GM19395 (cell line): ENCODE measurements at regions not wholly inside any gene's neighbourhood (a gene's known extent, or its start where the extent isn't known, plus 50 kb on each side); places are given as distances from the start of the nearest gene placed in this dataset.
"Not testable (repeated sequence)": the region's sequence is repeated elsewhere in the genome, so short reads cannot be mapped to it uniquely, and the experiment has no call there.

Experiments
- ATAC-seq: cut with Tn5 transposase; IDR thresholded peaks from one replicate; pipeline ENCODE4 v1.9.1; 2021; ENCODE audit warnings: mild to moderate bottlenecking, moderate library complexity; ENCODE audit not compliant: unreplicated experiment

DNA sequence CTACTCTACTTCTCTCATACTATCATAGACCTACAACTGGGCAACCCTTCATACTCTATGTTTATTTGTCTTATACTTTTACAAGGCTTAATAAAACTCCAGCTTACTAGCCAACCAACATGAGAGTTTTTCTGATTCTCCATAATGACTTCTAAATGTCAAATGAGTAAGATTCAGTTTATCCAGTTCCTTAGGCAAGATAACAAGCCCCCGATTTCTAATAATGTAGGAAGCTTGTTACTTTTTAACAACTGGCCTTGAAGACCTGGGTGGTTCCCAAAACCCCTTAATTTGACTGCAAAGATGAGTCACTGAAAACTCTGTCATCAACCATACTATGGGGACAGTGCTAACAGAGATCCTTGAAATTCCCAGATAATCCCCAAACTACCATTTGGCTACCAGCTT, 294.6 kb upstream of the ACTBL2 start:
- no peak for ATAC-seq

DNA sequence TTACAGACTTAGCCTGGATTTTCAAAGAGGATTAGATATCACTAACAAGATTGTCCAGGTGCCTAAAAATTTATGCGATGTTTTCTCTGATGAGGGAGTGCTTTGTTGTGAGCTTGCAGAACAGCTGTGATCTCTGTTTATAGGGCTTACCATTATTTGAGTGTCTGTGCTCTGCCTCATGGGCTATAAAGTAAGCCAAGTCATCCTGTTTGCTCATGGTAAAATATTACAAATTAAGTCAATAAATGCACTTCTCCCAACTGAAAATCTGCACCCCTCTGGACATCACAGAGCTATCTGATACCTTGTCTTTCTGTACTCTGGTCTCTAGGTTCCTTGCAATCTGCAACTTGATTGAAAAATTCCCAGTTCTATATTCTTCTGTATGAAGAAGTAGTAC, 293.4 kb upstream of the ACTBL2 start:
- ATAC-seq = no peak

DNA sequence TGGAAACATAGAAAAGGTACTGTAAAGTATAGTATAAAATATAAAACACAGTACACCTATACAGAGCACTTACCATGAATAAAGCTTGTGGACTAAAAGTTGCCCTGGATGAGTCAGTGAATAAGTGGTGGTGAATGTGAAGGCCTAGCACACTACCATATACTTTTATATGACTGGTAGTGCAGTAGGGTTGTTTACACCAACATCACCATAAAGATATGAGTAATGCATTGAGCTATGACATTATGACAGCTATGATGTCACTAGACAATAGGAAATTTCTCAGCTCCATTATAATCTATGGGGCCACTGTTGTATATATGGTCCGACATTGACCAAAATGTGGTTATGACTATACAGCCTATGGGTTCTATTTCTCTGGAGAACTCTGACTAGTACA, 291.8 kb upstream of the ACTBL2 start:
- no peak for ATAC-seq

DNA sequence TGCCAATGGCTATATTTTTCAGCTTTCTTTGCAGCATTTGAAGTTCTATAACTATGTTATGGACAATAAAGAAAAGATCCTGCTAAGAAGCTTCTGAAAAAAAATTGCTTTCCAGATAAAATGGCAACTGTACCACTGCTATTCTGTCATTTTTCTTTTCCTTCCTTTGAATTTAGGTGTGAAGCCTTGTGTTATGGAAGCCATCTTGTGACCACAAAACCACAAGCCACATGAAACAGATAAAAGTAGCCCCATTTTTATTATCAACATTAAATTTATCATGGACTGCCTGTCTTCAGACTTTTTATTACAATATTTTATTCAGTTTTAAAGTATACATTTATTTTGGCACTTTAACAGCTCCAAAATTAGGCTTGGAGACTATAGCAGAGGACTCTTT, 289.9 kb upstream of the ACTBL2 start:
- no peak for ATAC-seq

DNA sequence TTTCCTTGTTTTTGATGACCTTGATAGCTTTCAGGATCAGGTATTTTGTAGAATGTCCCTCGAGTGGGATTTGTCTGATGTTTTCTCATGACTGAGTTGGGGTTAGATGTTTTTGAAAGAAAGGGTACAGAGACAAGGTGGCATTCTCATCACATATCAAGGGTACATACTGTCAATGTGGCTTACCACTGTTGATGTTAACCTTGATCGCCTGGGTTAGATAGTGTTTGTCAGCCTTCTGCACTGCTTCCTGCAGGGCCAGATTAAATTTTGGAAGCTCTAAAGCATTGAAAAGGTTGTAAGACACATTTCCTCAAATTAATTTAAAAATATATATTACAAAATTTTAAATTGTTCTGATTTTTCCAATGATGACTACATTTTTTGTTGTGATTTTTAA, 287.4 kb upstream of the ACTBL2 start:
- ATAC-seq = no peak

DNA sequence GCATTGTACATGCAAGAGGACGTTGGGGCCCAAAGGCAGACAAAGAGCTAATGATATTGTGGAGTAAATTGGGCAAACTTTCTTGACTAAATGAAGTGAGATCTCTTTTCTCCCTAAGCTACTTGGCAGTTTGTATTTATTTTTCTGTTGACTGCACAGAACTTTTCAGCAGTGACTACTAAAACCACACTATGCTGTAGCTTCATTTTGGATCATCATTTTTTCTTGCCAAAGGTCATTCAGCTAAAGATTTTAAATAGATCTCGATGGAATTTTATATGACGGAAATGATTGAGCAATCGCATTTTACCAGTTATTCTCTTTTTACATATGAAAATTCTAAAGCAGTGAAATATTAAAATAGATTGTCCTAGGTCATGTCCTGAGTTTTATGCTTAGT, 286.1 kb upstream of the ACTBL2 start:
- no peak for ATAC-seq

DNA sequence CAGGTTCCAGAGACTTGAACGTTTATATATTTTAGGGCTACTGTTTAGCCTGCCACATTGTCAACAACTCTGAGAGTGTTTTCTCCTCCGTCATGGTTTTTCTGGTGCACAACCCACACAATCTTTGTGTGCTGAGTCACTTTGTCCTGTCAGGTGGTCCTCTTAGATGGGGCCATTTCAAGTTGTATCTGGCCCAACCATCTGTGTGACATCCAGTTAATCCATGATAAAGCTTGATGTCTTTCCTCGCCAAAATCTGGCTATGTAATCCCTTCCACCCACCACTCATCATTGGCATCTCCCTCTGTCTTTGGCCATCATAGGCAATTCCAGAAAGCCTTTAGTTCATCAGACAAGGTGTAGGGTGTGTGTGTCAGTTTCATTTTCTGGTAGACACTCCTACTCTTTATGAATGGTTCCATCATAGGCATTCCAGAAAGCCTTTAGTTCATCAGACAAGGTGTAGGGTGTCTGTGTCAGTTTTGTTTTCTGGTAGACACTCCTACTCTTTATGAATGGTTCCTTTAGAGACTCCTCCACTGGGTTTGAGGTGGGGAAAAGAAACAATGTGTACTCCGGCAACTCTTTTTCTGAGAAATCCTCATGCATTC, 282.0 kb upstream of the ACTBL2 start:
- ATAC-seq = no peak

DNA sequence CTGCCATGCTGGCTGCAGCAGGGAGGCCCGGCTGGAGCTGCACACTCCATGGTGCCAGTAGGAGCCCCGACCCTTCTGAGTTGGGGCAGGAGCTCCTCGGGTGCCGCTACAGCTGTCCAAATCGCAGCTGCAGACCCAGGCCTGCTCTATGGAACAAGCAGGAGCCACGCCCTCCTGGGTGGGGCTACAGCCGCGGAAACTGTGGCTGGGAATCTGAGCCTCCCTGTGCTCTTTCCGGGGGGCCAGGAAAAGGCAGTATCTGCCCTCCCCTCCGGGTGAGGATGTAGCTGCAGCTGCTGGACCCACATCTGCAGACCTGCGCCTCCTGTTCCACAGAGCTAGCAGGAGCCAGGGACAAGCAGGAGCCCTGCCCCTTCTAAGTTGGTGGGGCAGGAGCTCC, 278.9 kb upstream of the ACTBL2 start:
- ATAC-seq = no peak

DNA sequence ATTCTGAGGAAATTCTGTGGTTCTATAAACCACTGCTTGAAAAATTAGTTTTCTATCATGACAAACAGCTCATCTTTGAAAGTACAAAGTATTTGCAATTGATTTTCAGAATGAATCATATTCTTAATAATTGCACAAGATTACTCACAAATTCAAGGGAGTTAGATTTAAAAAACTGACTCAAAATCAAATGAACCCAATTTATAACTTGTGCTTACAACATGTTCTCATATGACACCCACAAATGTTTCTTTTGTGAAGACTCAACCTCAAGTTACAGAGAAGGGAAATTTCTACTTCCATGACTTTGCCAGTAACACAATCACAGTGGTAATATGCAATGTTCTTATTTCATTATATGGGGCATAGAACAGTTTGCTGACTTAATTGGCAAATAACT, 272.0 kb upstream of the ACTBL2 start:
- ATAC-seq = no peak

DNA sequence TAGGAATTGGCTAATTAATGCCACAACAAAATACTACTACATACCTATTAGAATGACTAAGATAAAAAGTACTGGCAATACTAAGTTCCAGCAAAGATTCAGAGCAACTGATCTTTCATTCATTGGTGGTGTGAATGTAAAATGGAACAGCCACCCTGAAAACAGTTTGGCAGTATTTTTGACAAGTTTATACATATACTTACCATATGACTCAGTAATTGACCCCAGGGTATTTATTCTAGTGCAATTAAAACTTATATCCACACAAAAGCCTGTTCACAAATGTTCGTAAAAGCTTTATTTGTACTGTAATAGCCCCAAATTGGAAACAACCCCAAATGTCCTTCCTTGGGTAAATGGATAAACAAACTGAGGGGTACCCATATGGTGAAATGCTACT, 270.8 kb upstream of the ACTBL2 start:
- ATAC-seq = no peak

DNA sequence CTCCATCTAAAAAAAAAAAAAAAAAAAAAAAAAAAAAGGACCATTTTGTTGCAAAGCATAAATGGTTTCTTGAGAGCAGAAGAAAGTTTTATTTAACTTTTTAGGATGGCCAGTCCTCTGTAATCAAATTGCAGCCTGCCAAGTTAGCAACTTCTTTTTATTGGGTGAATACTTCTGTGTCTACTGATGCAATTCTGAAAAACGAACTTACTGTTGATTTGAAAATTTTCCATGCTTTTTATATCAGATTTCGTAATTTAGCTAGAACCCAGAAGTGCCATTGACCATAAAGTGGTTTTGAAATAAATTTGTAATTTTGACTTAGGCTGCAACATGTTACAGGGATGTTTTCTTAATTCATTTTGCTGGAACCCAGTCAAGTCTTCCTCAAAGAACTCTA, 269.1 kb upstream of the ACTBL2 start:
- ATAC-seq = no peak

DNA sequence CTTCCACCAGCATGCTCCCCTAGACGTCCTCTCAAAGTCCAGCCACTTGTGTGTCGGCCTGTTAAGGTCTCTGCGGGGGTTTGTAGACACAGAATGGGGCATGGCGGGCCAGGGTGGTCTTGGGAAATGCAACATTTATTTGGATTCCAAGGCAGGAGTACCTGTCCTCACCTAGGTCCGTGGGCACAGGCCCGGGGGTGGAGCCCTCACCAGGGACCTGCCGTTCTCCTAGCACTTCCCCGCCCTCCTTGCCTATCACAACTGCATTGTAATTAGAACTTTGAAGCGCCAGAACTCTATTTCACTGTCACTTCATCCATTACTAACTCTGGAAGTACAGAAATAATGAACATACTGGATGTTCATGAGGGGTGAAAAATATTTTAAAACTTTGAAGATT, 268.3 kb upstream of the ACTBL2 start:
- ATAC-seq = no peak

DNA sequence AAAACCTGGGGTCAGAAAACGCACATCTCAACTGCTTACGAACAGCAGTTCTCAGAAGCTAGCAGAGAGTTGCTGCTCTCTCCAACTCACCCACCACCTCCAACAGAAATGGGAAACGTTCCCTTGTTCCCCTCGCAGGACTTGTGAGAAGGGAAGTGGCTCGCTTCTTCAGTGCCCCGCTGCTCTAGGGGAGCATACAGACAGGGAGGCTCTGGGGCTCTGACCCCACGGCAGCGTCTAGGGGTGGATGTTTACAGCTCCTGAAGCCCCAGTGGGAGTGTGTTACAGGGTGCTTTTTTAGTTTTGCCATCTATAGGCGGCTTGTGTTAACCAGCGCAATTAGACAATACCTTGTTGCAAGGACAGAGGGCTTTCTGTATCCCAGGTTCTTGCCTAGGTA, 267.7 kb upstream of the ACTBL2 start:
- ATAC-seq = no peak

DNA sequence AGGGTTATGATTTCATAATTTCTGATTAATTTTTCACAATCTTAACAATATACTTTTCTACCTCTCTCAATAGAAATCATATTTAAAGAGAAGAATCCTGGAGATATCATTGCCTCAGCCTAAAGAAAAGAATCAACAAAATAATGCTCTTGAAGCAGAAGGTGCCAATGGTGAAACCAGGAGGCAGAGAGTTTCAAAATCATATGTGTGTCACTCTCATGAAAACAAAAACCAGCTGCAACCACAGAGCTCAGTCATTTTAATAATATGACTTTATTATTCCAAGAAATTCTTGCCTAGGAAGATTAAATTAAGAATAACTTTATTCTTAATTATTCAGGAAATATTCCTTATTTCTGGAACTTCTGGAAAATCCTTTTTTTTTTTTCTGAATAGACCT, 266.8 kb upstream of the ACTBL2 start:
- no peak for ATAC-seq

DNA sequence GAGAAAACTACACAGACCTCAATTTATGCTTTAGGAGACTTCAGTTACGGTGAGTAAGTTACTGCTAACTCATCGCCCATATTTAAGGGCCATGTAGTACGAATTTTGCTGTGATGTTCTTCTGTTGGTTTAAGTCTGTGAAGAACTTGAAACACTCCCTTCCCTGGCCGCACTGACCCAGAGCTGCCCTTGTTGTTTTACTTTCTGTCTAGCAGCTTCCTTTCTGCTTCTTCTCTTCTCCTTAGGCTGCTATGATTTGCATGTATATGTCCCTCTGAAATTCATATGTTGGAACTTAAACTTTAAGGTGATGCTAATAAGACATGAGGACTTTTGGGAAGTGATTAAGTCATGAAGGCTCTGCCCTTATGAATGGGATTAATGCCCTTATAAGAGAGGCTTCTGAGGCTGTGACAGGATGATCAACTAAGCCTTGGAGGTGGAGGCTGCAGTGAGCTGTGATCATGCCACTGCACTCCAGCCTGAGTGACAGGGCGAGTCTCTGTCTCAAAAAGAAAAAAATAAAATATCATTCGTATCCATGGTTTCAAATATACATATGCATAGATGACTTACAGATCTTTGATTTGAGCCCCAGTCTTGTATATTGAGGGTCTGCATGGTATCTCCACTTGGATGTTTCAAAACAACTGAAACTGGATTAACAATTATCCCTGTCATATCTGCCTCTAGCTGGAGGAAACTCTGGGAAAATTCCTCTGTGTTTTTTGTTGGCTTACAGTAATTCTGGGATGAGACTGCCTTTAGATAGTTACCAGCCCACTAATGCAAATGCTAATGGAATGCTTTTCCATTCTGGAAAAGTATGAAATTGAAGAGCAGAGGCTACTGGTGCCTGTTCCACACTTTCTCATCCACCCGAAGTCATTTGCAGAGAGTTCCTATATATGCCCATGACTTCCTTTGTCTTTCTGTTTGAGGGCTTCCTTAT, 263.4 kb upstream of the ACTBL2 start:
- ATAC-seq = no peak

DNA sequence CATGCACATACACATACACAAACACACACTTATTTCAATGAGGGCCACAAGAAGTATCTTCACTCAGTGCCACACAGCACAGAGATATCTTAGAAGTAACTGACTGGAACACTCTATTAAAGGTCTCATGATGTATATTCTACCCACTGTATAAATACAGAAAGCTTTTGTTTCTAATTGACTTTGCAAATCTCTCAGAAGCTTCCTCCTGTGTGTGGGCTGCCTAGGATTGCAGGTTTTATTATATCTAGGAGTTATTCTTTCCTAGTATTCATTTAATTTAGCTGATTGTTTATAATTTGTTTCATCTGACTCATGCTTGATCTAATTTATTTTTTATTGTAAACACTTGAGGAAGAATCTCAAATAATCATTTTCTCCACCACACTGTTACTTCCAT, 262.4 kb upstream of the ACTBL2 start:
- ATAC-seq = no peak

DNA sequence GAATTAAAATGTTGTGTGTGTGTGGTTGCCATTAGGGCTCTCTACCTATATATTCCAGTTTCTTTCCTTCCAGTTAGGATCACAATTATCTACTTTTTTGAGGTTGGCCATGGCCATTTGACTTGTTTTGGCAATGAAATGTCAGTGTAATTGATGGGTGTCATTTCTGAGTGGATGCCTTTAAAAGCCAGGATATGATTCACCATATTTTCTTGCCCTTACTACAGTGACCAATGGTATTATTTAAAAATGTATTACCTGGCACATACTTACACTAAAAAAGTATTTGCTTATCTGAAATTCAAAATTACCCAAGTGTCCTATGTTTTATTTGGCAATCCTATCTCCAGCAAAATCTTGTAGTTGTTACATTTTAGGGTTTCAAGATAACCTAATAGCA, 258.7 kb upstream of the ACTBL2 start:
- no peak for ATAC-seq

DNA sequence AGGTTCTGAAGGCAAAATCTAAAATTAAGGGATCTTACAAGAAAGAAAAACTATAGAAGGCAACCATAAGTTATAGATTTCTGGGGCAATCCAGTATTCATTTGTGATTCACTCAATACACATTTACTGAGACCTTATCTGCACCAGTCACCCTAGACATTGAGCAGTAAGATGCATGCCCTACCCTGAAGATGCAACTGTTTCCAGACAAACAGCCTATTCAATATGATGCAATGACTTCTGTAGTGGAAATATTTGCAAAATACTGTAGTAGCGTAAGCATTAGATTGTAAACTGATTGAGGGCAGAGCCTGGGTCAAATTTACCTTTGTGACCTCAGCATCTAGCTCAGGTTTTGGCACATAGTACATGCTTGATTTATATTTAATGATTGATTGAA, 256.2 kb upstream of the ACTBL2 start:
- ATAC-seq = no peak

DNA sequence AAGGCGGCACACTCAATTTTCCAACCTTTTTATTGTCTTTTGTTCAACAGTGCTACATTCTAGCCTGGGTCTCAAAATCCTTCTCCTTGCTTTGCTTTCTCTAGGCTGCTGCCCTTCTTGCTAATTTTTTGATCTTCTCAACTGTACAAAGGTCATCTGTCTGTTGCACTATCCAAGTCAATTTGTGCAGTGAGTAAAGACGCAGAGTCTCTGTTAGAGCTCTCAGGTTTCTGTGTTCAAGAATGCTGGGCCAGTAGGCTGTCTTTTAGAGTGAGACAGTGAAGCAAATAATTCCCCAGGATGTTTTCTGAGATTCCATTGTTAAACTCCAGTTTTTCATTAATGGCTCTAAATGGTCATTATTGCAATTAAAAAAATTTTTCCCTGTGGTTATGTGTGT, 255.7 kb upstream of the ACTBL2 start:
- no peak for ATAC-seq

DNA sequence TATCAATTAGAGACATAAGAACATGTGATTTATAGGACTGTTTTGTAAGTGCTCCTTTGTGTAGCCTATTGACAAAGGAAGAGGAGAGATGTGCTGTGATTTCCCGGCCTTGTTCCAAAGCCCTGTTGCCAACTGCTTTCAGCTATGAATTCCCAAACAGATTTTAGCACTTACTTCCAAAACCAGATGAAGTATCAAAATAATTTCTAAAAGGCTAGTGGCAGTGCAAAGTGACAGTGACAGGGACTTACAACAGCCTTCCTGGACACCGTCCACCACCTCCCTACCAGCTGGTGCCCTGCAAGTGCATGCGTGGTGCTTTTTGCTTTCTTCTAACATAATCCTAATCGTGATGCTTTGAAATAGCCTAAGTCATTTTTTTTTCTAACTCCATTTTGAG, 254.1 kb upstream of the ACTBL2 start:
- ATAC-seq = no peak

DNA sequence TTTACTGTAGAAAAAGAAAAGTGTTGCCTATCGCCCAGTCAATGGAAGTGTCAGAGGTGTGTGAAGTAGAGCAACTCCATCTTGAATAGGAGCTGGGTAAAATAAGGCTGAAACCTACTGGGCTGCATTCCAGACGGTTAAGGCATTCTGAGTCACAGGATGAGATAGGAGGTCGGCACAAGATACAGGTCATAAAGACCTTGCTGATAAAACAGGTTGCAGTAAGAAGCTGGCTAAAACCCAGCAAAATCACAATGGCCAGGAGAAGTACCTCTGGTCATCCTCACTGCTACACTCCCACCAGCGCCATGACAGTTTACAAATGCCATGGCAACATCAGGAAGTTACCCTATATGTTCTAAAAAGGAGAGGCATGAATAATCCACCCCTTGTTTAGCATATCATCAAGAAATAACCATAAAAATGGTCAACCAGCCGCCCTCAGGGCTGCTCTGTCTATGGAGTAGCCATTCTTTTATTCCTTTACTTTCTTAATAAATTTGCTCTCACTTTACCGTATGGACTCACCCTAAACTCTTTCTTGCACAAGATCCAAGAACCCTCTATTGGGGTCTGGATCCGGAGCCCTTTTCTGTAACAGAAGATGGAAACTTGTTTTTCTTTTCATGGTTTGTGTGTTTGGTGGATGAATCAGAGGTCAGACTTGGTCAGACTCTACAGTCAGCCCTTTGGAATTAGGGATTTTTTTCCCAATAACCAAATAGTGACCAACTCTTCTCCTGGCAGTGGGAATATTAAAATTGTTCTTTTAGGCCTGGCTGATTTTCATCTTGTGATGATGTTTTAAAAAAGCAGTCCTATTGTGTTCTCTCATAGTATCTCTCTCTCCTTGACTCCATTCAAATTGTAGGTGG, 252.9 kb upstream of the ACTBL2 start:
- ATAC-seq = not testable (repeated sequence)

DNA sequence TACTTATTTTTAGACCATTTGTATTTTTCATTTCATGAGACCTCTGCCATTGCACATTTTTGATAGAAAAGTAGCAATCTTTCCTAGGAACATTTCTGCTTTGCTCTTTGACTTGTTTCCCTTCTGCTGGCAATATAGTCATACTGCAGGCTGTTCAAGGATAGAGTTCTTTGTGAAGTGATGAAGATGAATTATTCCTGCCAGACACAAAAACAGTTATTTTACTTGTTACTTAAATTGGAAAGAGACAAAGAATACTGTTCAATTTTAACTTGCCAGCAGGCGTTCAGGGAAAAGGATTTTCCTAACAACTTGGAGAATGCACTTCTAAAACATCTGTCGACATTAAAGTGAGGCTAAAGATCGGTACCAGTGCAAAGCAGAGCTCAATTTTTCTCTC, 251.7 kb upstream of the ACTBL2 start:
- ATAC-seq = no peak
